Left forelimb (tissue), 1 donor: ENCODE measurements at regions not wholly inside any gene's neighbourhood (a gene's known extent, or its start where the extent isn't known, plus 50 kb on each side); places are given as distances from the start of the nearest gene placed in this dataset.

ENCODE experiments used
- DNase-seq: peaks from one replicate; pipeline ENCODE4 v3.0.0-alpha.2; 2018; ENCODE audit warnings: low spot score

GRCh38 chr12:4049298-4050080, 176.3 kb upstream of the PARP11 start:
- no peak for DNase-seq

- DNase-seq, result no peak
Observed at GRCh38 chr12:4047421-4047820, 174.2 kb upstream of the PARP11 start.

- DNase-seq, result no peak
Observed at GRCh38 chr12:4046495-4046840, 173.3 kb upstream of the PARP11 start.

- no peak for DNase-seq
Observed at GRCh38 chr12:4045786-4046494, 172.7 kb upstream of the PARP11 start.

- DNase-seq, result no peak
Observed at GRCh38 chr12:4044736-4045730, 171.8 kb upstream of the PARP11 start.

- DNase-seq, result no peak
Observed at GRCh38 chr12:4044101-4044500, 170.9 kb upstream of the PARP11 start.

- no peak for DNase-seq
Observed at GRCh38 chr12:4041187-4041885, 168.1 kb upstream of the PARP11 start.

GRCh38 chr12:4039931-4040330, 166.7 kb upstream of the PARP11 start:
- DNase-seq, result no peak

GRCh38 chr12:4037747-4038312, 164.6 kb upstream of the PARP11 start:
- no peak for DNase-seq

- DNase-seq, result no peak
Observed at GRCh38 chr12:4036671-4037271, 163.6 kb upstream of the PARP11 start.

GRCh38 chr12:4034921-4035320, 161.7 kb upstream of the PARP11 start:
- DNase-seq, result no peak

- no peak for DNase-seq
Observed at GRCh38 chr12:4032924-4033615, 159.9 kb upstream of the PARP11 start.

- DNase-seq, result no peak
Observed at GRCh38 chr12:4031703-4032291, 158.6 kb upstream of the PARP11 start.

- DNase-seq, result peak; percentile 92
Observed at GRCh38 chr12:4030929-4031702, 157.9 kb upstream of the PARP11 start.

- DNase-seq, result no peak
Observed at GRCh38 chr12:4027412-4027811, 154.2 kb upstream of the PARP11 start.

- DNase-seq, result no peak
Observed at GRCh38 chr12:4026517-4026916, 153.3 kb upstream of the PARP11 start.

- DNase-seq, result no peak
Observed at GRCh38 chr12:4026020-4026358, 152.8 kb upstream of the PARP11 start.

- DNase-seq, result no peak
Observed at GRCh38 chr12:4025181-4026019, 152.2 kb upstream of the PARP11 start.
